Neural cell (in vitro differentiated cells): ENCODE measurements at regions not wholly inside any gene's neighbourhood (a gene's known extent, or its start where the extent isn't known, plus 50 kb on each side); places are given as distances from the start of the nearest gene placed in this dataset.

Source experiments
- CTCF ChIP-seq: fragments of 450-650 bp; IDR thresholded peaks from 2 replicates; pipeline ENCODE4 v1.5.1; 2014; ENCODE audit warnings: antibody characterized with exemption, mild to moderate bottlenecking, moderate library complexity; ENCODE audit not compliant: poor library complexity, severe bottlenecking
- EZH2 ChIP-seq: fragments of 200-600, 300-800 bp; shearing (Covaris generic), sonication (generic); IDR thresholded peaks from 2 replicates; pipeline ENCODE4 v1.6.1; 2014; ENCODE audit warnings: antibody characterized with exemption, low read length, borderline replicate concordance, mild to moderate bottlenecking; ENCODE audit not compliant: insufficient read depth, poor library complexity, severe bottlenecking
- TF ChIP-seq, protein P1 (sequence below): IDR thresholded peaks from 2 replicates; pipeline ENCODE4 v1.6.1; 2012; ENCODE audit warnings: borderline replicate concordance

DNA sequence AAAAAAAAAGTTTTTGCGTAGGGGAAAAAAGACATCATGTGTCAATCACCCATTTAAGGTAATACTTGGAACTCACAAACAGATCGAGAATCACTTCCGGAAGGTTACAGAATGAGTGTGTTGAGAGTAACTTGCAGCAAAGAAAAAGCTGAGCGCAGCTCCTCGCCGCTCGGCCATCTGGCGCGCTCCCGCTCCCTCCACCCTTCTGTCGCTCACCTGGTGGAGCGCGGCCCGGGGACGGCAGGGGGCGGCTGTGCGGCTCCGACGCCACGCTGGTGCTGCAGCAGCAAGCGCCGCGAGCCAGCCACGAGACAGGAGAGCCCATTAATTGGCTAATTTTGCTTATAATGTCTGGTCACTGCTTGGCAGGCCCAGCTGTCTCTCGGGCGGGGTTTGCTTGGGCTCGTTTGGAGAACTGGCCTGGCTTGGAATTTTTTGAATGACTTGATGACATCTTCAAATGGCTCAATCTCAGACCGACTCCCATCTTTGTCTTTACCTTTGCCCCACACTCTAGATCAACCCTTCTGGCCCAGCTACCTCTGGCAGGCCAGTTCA lies 601.8 kb downstream of the CCDC171 start:
- peak; percentile 56 for TF ChIP-seq CTCF
- TF ChIP-seq EZH2, result no peak
- TF ChIP-seq, protein P1, sequence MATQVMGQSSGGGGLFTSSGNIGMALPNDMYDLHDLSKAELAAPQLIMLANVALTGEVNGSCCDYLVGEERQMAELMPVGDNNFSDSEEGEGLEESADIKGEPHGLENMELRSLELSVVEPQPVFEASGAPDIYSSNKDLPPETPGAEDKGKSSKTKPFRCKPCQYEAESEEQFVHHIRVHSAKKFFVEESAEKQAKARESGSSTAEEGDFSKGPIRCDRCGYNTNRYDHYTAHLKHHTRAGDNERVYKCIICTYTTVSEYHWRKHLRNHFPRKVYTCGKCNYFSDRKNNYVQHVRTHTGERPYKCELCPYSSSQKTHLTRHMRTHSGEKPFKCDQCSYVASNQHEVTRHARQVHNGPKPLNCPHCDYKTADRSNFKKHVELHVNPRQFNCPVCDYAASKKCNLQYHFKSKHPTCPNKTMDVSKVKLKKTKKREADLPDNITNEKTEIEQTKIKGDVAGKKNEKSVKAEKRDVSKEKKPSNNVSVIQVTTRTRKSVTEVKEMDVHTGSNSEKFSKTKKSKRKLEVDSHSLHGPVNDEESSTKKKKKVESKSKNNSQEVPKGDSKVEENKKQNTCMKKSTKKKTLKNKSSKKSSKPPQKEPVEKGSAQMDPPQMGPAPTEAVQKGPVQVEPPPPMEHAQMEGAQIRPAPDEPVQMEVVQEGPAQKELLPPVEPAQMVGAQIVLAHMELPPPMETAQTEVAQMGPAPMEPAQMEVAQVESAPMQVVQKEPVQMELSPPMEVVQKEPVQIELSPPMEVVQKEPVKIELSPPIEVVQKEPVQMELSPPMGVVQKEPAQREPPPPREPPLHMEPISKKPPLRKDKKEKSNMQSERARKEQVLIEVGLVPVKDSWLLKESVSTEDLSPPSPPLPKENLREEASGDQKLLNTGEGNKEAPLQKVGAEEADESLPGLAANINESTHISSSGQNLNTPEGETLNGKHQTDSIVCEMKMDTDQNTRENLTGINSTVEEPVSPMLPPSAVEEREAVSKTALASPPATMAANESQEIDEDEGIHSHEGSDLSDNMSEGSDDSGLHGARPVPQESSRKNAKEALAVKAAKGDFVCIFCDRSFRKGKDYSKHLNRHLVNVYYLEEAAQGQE, result no peak
